MM.1S (cell line): ENCODE measurements at regions not wholly inside any gene's neighbourhood (a gene's known extent, or its start where the extent isn't known, plus 50 kb on each side); places are given as distances from the start of the nearest gene placed in this dataset.
"Not testable (repeated sequence)": the region's sequence is repeated elsewhere in the genome, so short reads cannot be mapped to it uniquely, and the experiment has no call there.

Experiments
- DNase-seq: peaks from one replicate; pipeline ENCODE4 v3.0.0-alpha.2; 2015
- H2AFZ ChIP-seq: fragments of 300-600 bp; sonication (generic); 2 replicates; pipeline ENCODE4 v1.6.0; 2016; ENCODE audit warnings: antibody characterized with exemption, low read length
- H3F3A ChIP-seq: fragments of 300-600 bp; sonication (generic); 2 replicates; pipeline ENCODE4 v1.6.1; 2016; ENCODE audit warnings: mild to moderate bottlenecking, antibody characterized with exemption, low read length, moderate library complexity, mixed read lengths; ENCODE audit not compliant: insufficient read depth
- H3K27ac ChIP-seq: fragments of 300-600 bp; sonication (generic); 2 replicates; pipeline ENCODE4 v1.5.1; 2016; ENCODE audit warnings: mild to moderate bottlenecking, low read length
- H3K27me3 ChIP-seq: fragments of 300-600 bp; sonication (generic); replicated peaks from 2 replicates; pipeline ENCODE4 v1.6.0; 2016; ENCODE audit warnings: low read length; ENCODE audit not compliant: insufficient read depth
- H3K36me3 ChIP-seq: fragments of 300-600 bp; sonication (generic); replicated peaks from 2 replicates; pipeline ENCODE4 v1.6.1; 2016; ENCODE audit warnings: mild to moderate bottlenecking, low read length, mixed read lengths; ENCODE audit not compliant: insufficient read depth
- H3K4me1 ChIP-seq: fragments of 300-600 bp; sonication (generic); 2 replicates; pipeline ENCODE4 v1.6.1; 2016; ENCODE audit warnings: low read length, mixed read lengths
- H3K4me2 ChIP-seq: fragments of 300-600 bp; sonication (generic); 2 replicates; pipeline ENCODE4 v1.6.0; 2016; ENCODE audit warnings: low read depth, low read length
- H3K4me3 ChIP-seq: fragments of 300-600 bp; sonication (generic); 2 replicates; pipeline ENCODE4 v1.5.1; 2016; ENCODE audit warnings: low read length, mixed read lengths
- H3K79me2 ChIP-seq: fragments of 300-600 bp; sonication (generic); 2 replicates; pipeline ENCODE4 v1.6.1; 2016; ENCODE audit warnings: mixed run types, low read length, mixed read lengths
- H3K9ac ChIP-seq: fragments of 300-600 bp; sonication (generic); 2 replicates; pipeline ENCODE4 v1.6.1; 2016; ENCODE audit warnings: low read length, mixed read lengths
- H3K9me2 ChIP-seq: fragments of 300-600 bp; sonication (generic); replicated peaks from 2 replicates; pipeline ENCODE4 v1.6.1; 2016; ENCODE audit warnings: mild to moderate bottlenecking, low read length, mixed read lengths; ENCODE audit not compliant: insufficient read depth
- H3K9me3 ChIP-seq: fragments of 300-600 bp; sonication (generic); replicated peaks from 2 replicates; pipeline ENCODE4 v1.6.1; 2016; ENCODE audit warnings: mild to moderate bottlenecking, low read length, mixed read lengths; ENCODE audit not compliant: insufficient read depth
- H4K20me1 ChIP-seq: fragments of 300-600 bp; sonication (generic); 2 replicates; pipeline ENCODE4 v1.6.1; 2016; ENCODE audit warnings: mild to moderate bottlenecking, low read length, moderate library complexity, mixed read lengths; ENCODE audit not compliant: insufficient read depth
- CTCF ChIP-seq: fragments of 300-600 bp; sonication (generic); IDR thresholded peaks from 2 replicates; pipeline ENCODE4 v1.5.1; 2016; ENCODE audit warnings: antibody characterized with exemption, low read length, mixed read lengths
- EZH2 ChIP-seq: fragments of 300-600 bp; sonication (generic); optimal IDR thresholded peaks from 2 replicates; pipeline ENCODE3; 2017; ENCODE audit warnings: low read depth, mild to moderate bottlenecking, antibody characterized with exemption, low read length, mixed read lengths
- EZH2phosphoT487 ChIP-seq: fragments of 300-600 bp; sonication (generic); IDR thresholded peaks from 2 replicates; pipeline ENCODE4 v1.6.1; 2018; ENCODE audit warnings: antibody characterized with exemption, low read length

DNA sequence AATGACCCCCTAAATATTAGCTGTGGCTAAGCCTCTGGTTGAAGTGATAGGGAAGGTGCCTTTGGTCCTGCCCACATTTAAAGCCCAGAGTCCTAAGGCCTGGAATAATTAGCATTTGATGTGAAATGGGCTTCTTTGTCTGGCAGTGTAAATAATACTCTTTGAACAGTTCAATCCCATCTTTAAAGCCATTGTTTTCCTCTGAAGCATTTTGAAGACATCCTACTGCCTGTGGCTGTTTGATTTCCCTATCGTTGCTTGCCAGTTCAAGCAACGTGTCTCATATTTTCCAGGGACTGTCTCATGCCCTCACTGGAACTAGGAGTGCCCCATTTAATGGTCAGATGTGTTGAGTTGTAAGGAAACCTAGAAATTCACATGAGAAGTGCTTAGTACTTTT is 89.3 kb upstream of the BTN3A2 start:
- Histone ChIP-seq H3K27ac (no peak overlapping the region), H3K4me1 (peaks cover 11% of the 10 kb centered on the region; the same call in 1 of the 2 replicates), H3K79me2 (no peaks in the 10 kb centered on the region), H4K20me1 (no peaks in the 10 kb centered on the region), H3F3A (peaks cover 42% of the 10 kb centered on the region), H3K9ac (no peak overlapping the region), H3K4me2 (no peak overlapping the region), H3K9me3 (no peaks in the 10 kb centered on the region), H3K36me3 (no peaks in the 10 kb centered on the region), H2AFZ (no peak overlapping the region), H3K9me2 (no peaks in the 10 kb centered on the region), H3K27me3 (no peaks in the 10 kb centered on the region), H3K4me3 (no peak overlapping the region)
- TF ChIP-seq EZH2 (no peak), EZH2phosphoT487 (no peak), CTCF (no peak)
- DNase-seq: no peak

GRCh38 chr6:26276841-26277648 is 88.0 kb upstream of the BTN3A2 start:
- Histone ChIP-seq H3K4me3 (no peak overlapping the region), H3K79me2 (no peaks in the 10 kb centered on the region), H4K20me1 (no peaks in the 10 kb centered on the region), H3K27me3 (no peaks in the 10 kb centered on the region), H3K4me2 (no peak overlapping the region), H3F3A (peaks cover 29% of the 10 kb centered on the region), H3K9me3 (no peaks in the 10 kb centered on the region), H3K9me2 (no peaks in the 10 kb centered on the region), H2AFZ (no peak overlapping the region), H3K4me1 (peaks cover 11% of the 10 kb centered on the region; the same call in 1 of the 2 replicates), H3K36me3 (no peaks in the 10 kb centered on the region), H3K9ac (no peak overlapping the region), H3K27ac (no peak overlapping the region)
- TF ChIP-seq EZH2: no peak
- TF ChIP-seq EZH2phosphoT487: no peak
- no peak for TF ChIP-seq CTCF
- DNase-seq: no peak

- no peak for DNase-seq
- H3F3A ChIP-seq: peaks cover 22% of the 10 kb centered on the region
- H3K27me3 ChIP-seq: no peaks in the 10 kb centered on the region
- no peaks in the 10 kb centered on the region for H3K9me3 ChIP-seq
- H3K4me1 ChIP-seq: peaks cover 11% of the 10 kb centered on the region; the same call in 1 of the 2 replicates
- H3K9me2 ChIP-seq: no peaks in the 10 kb centered on the region
- no peak for TF ChIP-seq CTCF
- TF ChIP-seq EZH2phosphoT487: no peak
- no peak for TF ChIP-seq EZH2
- no peak overlapping the region for H3K4me2 ChIP-seq
- H4K20me1 ChIP-seq: no peaks in the 10 kb centered on the region
- H3K9ac ChIP-seq: no peak overlapping the region
- no peak overlapping the region for H3K4me3 ChIP-seq
- no peaks in the 10 kb centered on the region for H3K36me3 ChIP-seq
- H2AFZ ChIP-seq: no peak overlapping the region
- no peaks in the 10 kb centered on the region for H3K79me2 ChIP-seq
- no peak overlapping the region for H3K27ac ChIP-seq
Measured at GRCh38 chr6:26278536-26278935, 86.5 kb upstream of the BTN3A2 start.

DNA sequence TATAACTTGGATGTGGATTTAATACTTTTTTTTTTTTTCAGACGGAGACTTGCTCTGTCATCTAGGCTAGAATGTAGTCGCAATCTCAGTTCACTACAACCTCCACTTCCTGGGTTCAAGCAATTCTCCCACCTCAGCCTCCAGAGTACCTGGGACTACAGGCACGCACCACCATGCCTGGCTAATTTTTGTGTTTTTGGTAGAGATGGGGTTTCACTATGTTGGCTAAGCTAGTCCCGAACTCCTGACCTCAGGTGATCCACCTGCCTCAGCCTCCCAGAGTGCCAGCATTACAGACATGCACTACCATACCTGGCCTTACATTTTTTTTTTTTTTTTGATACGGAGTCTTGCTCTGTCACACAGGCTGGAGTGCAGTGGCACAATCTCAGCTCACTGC is 85.6 kb upstream of the BTN3A2 start:
- not testable (repeated sequence) for DNase-seq, H3K27me3 ChIP-seq, H3K9ac ChIP-seq, H3K4me3 ChIP-seq, H3K4me2 ChIP-seq, H2AFZ ChIP-seq, H3K79me2 ChIP-seq, H3K9me3 ChIP-seq, H3K36me3 ChIP-seq, H4K20me1 ChIP-seq, H3K27ac ChIP-seq, H3K9me2 ChIP-seq
- Histone ChIP-seq H3K4me1 (peaks cover 10% of the 10 kb centered on the region; the same call in 1 of the 2 replicates), H3F3A (peaks cover 22% of the 10 kb centered on the region)
